WTC11 (cell line): ENCODE measurements at regions not wholly inside any gene's neighbourhood (a gene's known extent, or its start where the extent isn't known, plus 50 kb on each side); places are given as distances from the start of the nearest gene placed in this dataset.

ENCODE experiments used
- ATAC-seq: fragments of 200-7000 bp; cut with Tn5 transposase; 2 replicates; pipeline ENCODE4 v1.10.0; 2021; ENCODE audit warnings: mild to moderate bottlenecking, moderate library complexity
- CTCF ChIA-PET: fragments of 300-600 bp; sonication (Branson Sonifier 250); formaldehyde crosslinking; loops from one replicate; lab custom pipeline; 2021; ENCODE audit warnings: antibody characterized with exemption; lab: Charles Lee
- POLR2A ChIA-PET: fragments of 350-600 bp; sonication (Branson Sonifier 250); formaldehyde crosslinking; loops from one replicate; lab custom pipeline; 2021; ENCODE audit warnings: antibody characterized with exemption; lab: Charles Lee
- DNase-seq: peaks from one replicate; pipeline ENCODE4 v3.0.0; 2021; ENCODE audit warnings: low spot score
- H3K27ac Mint-ChIP-seq: 2 replicates; pipeline ENCODE4 v1.8.0; 2021; ENCODE audit warnings: mixed read lengths
- H3K27me3 Mint-ChIP-seq: 2 replicates; pipeline ENCODE4 v1.8.0; 2021; ENCODE audit warnings: low read depth, mild to moderate bottlenecking, moderate library complexity, mixed read lengths
- H3K36me3 Mint-ChIP-seq: 2 replicates; pipeline ENCODE4 v1.8.0; 2021; ENCODE audit warnings: mixed read lengths
- H3K4me1 Mint-ChIP-seq: 2 replicates; pipeline ENCODE4 v1.8.0; 2022; ENCODE audit warnings: mixed read lengths
- H3K4me3 Mint-ChIP-seq: 2 replicates; pipeline ENCODE4 v1.8.0; 2021; ENCODE audit warnings: mild to moderate bottlenecking, moderate library complexity, mixed read lengths
- H3K9me3 Mint-ChIP-seq: 2 replicates; pipeline ENCODE4 v1.8.0; 2021; ENCODE audit warnings: mixed read lengths
- CREB1 ChIP-seq: sonication (generic); formaldehyde crosslinking; IDR thresholded peaks from 2 replicates; pipeline ENCODE4 v1.8.0; 2023; ENCODE audit warnings: mild to moderate bottlenecking, missing genetic modification reagents
- CREM ChIP-seq: sonication (generic); formaldehyde crosslinking; IDR thresholded peaks from 2 replicates; pipeline ENCODE4 v1.8.1; 2022; ENCODE audit warnings: mild to moderate bottlenecking, missing genetic modification reagents, moderate library complexity
- EMX1 ChIP-seq: fragments of 250-450 bp; sonication (Bioruptor Pico); IDR thresholded peaks from 2 replicates; pipeline ENCODE4 v1.8.0; 2021; ENCODE audit warnings: mild to moderate bottlenecking
- GTF2I ChIP-seq: fragments of 250-450 bp; sonication (Bioruptor Pico); conservative IDR thresholded peaks from 2 replicates; pipeline ENCODE4 v1.4.0; 2021; ENCODE audit warnings: mild to moderate bottlenecking
- HMGA2 ChIP-seq: fragments of 250-450 bp; sonication (Bioruptor Pico); IDR thresholded peaks from 2 replicates; pipeline ENCODE4 v1.4.0; 2021; ENCODE audit warnings: mild to moderate bottlenecking, moderate library complexity
- IRF2 ChIP-seq: sonication (generic); formaldehyde crosslinking; IDR thresholded peaks from 2 replicates; pipeline ENCODE4 v1.8.0; 2022; ENCODE audit warnings: low read depth, missing genetic modification reagents, borderline replicate concordance
- KAT7 ChIP-seq: sonication (generic); formaldehyde crosslinking; IDR thresholded peaks from 2 replicates; pipeline ENCODE4 v1.8.1; 2023; ENCODE audit warnings: missing genetic modification reagents, mild to moderate bottlenecking, borderline replicate concordance
- RORB ChIP-seq: fragments of 250-450 bp; sonication (Bioruptor Pico); IDR thresholded peaks from 2 replicates; pipeline ENCODE4 v1.9.0; 2021; ENCODE audit warnings: mild to moderate bottlenecking
- TEAD4 ChIP-seq: sonication (generic); formaldehyde crosslinking; IDR thresholded peaks from 2 replicates; pipeline ENCODE4 v1.8.0; 2022; ENCODE audit warnings: mild to moderate bottlenecking, missing genetic modification reagents
- ZNF232 ChIP-seq: sonication (generic); formaldehyde crosslinking; IDR thresholded peaks from 2 replicates; pipeline ENCODE4 v1.8.0; 2022; ENCODE audit warnings: mild to moderate bottlenecking, missing genetic modification reagents
- ZNF263 ChIP-seq: sonication (generic); formaldehyde crosslinking; IDR thresholded peaks from 2 replicates; pipeline ENCODE4 v1.8.1; 2022; ENCODE audit warnings: low read depth, mild to moderate bottlenecking, moderate library complexity, missing genetic modification reagents
- TF ChIP-seq, protein P1 (sequence below): fragments of 250-450 bp; sonication (Bioruptor Pico); IDR thresholded peaks from 2 replicates; pipeline ENCODE4 v2.1.2; 2022; ENCODE audit warnings: mild to moderate bottlenecking, moderate library complexity
- TF ChIP-seq, protein P2 (sequence below): fragments of 250-450 bp; sonication (Bioruptor Pico); IDR thresholded peaks from 2 replicates; pipeline ENCODE4 v1.9.0; 2021; ENCODE audit warnings: moderate library complexity, mild to moderate bottlenecking, inconsistent platforms, borderline replicate concordance
- TF ChIP-seq, protein P3 (sequence below): sonication (generic); formaldehyde crosslinking; IDR thresholded peaks from 2 replicates; pipeline ENCODE4 v1.8.1; 2023; ENCODE audit warnings: mild to moderate bottlenecking, missing genetic modification reagents, moderate library complexity
- TF ChIP-seq, protein P4 (sequence below): fragments of 250-450 bp; sonication (Bioruptor Pico); conservative IDR thresholded peaks from 2 replicates; pipeline ENCODE4 v1.9.0; 2021; ENCODE audit warnings: mild to moderate bottlenecking
- TF ChIP-seq, protein P5 (sequence below): fragments of 250-450 bp; sonication (Bioruptor Pico); IDR thresholded peaks from 2 replicates; pipeline ENCODE4 v1.9.0; 2021; ENCODE audit warnings: mild to moderate bottlenecking, borderline replicate concordance
- TF ChIP-seq, protein P6 (sequence below): sonication (generic); formaldehyde crosslinking; IDR thresholded peaks from 2 replicates; pipeline ENCODE4 v1.8.0; 2023; ENCODE audit warnings: mild to moderate bottlenecking, missing genetic modification reagents

DNA sequence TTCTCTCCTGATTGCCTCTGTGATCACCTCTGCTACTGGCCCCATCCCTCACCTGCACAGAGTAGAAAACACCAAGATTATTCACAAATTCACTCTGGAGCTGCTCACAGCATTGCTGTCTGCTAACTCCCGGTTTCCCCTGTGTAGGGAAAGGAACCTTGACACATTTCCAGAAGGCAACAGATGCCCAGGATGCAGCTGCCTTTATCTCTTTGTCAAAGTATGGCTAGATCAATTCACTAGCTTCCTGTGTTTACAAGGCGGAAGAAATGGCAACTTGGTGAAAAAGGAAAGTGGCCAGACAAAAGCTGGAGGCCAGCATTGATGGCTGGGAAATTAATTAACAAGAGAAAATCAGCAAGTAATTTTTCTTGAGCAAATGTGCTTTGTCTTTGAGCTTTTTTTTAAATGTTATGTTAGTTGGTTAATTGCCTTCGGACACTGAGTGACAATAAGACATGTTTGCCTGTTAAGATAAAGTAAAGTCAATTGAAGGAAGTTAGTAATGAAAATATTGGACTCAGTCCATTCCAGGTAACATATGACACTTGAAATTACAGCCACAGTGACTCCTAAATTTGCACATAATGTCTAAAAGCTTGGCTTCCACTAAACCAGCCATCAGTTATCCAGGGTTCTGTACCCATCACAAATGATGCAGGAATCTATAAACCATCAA is 394.6 kb upstream of the IL12A start:
- TF ChIP-seq, protein P1, sequence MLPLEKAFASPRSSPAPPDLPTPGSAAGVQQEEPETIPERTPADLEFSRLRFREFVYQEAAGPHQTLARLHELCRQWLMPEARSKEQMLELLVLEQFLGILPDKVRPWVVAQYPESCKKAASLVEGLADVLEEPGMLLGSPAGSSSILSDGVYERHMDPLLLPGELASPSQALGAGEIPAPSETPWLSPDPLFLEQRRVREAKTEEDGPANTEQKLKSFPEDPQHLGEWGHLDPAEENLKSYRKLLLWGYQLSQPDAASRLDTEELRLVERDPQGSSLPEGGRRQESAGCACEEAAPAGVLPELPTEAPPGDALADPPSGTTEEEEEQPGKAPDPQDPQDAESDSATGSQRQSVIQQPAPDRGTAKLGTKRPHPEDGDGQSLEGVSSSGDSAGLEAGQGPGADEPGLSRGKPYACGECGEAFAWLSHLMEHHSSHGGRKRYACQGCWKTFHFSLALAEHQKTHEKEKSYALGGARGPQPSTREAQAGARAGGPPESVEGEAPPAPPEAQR (CRISPR knock-in tag): no peak
- no peak for TF ChIP-seq GTF2I (CRISPR knock-in tag)
- TF ChIP-seq, protein P2, sequence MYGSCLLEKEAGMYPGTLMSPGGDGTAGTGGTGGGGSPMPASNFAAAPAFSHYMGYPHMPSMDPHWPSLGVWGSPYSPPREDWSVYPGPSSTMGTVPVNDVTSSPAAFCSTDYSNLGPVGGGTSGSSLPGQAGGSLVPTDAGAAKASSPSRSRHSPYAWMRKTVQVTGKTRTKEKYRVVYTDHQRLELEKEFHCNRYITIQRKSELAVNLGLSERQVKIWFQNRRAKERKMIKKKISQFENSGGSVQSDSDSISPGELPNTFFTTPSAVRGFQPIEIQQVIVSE (CRISPR knock-in tag): no peak
- Mint-ChIP-seq H3K4me1 (peaks cover 11% of the 10 kb centered on the region), H3K27ac (no peak overlapping the region), H3K27me3 (no peaks in the 10 kb centered on the region; the same call in 1 of the 2 replicates), H3K4me3 (no peak overlapping the region), H3K36me3 (no peaks in the 10 kb centered on the region), H3K9me3 (peaks cover 5% of the 10 kb centered on the region; the same call in 1 of the 2 replicates)
- ATAC-seq: peak; percentile 26; the same call in 1 of the 2 replicates
- no peak for DNase-seq
- ChIA-PET POLR2A (interaction anchor here (0.5 kb wide), 1 partner anchor 936 kb away, joined by 6 read pairs; no protein-coding TSS in a partner anchor), CTCF (interaction anchor here (1.1 to 1.7 kb wide), 3 partner anchors 272 to 334 kb away, joined by 3 to 5 read pairs (median 3); no protein-coding TSS in a partner anchor)

DNA sequence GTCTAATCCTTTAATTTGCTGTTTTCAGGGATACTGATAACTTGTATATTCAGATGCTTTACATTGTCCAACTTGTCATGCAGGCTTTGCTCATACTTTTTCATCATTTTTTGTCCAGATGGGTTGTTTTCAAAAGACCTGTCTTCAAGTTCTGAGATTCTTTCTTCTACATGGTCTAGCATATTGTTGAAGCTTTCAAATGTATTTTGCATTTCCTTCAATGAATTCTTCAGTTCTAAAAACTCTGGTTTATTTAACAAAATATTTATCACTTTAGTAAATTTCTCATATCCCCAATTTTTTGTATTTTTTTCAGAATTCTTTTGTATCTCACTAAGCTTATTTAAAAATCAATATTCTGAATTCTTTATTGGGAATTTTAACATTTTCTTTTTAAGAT is 388.3 kb upstream of the IL12A start:
- POLR2A ChIA-PET: no interaction called here
- H3K9me3 Mint-ChIP-seq: peaks cover 16% of the 10 kb centered on the region
- no peak overlapping the region for H3K4me3 Mint-ChIP-seq
- no peak for ATAC-seq
- CTCF ChIA-PET: no interaction called here
- no peak for DNase-seq
- H3K27ac Mint-ChIP-seq: no peak overlapping the region
- H3K27me3 Mint-ChIP-seq: no peaks in the 10 kb centered on the region
- H3K4me1 Mint-ChIP-seq: no peaks in the 10 kb centered on the region
- H3K36me3 Mint-ChIP-seq: peaks cover 4% of the 10 kb centered on the region; the same call in 1 of the 2 replicates
- TF ChIP-seq CREB1 (no peak), HMGA2 (CRISPR knock-in tag) (peak; percentile 4; the same call in 1 of the 2 replicates)
- TF ChIP-seq, protein P3, sequence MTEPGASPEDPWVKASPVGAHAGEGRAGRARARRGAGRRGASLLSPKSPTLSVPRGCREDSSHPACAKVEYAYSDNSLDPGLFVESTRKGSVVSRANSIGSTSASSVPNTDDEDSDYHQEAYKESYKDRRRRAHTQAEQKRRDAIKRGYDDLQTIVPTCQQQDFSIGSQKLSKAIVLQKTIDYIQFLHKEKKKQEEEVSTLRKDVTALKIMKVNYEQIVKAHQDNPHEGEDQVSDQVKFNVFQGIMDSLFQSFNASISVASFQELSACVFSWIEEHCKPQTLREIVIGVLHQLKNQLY (CRISPR knock-in tag): no peak

DNA sequence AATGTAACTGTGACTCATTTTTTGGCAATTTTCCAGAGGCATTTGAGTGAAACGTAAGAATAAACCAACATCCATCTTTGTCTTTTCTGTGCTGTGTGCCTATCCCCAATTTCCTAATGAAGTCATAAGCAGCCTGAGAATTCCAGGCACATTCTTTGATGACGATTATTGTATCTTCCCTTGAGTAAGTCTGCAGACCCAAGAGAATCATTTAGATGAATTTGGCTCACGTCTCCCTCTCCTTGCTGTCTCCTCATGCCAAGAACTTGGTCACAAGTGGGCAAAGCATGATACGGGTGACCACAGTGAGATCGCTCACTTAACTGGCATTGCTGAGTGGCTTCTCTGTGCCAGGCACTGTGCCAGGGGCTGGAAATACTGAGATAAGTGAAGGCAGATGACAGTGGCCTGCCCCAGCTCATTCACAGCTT is 384.5 kb upstream of the IL12A start:
- Mint-ChIP-seq H3K27ac (no peak overlapping the region), H3K4me1 (no peaks in the 10 kb centered on the region), H3K36me3 (peaks cover 4% of the 10 kb centered on the region; the same call in 1 of the 2 replicates), H3K4me3 (no peak overlapping the region), H3K27me3 (no peaks in the 10 kb centered on the region), H3K9me3 (peaks cover 16% of the 10 kb centered on the region)
- CTCF ChIA-PET: interaction anchor here (0.6 to 1.2 kb wide), 2 partner anchors 201 to 368 kb away, joined by 3 to 4 read pairs; no protein-coding TSS in a partner anchor
- ATAC-seq: no peak
- no peak for DNase-seq
- POLR2A ChIA-PET: no interaction called here
- TF ChIP-seq GTF2I (CRISPR knock-in tag) (no peak), ZNF232 (no peak), TEAD4 (CRISPR knock-in tag) (no peak), ZNF263 (CRISPR knock-in tag) (no peak), CREM (CRISPR knock-in tag) (no peak), RORB (CRISPR knock-in tag) (no peak), IRF2 (CRISPR knock-in tag) (no peak), KAT7 (no peak), EMX1 (CRISPR knock-in tag) (no peak)
- TF ChIP-seq, protein P2 (CRISPR knock-in tag): no peak
- TF ChIP-seq, protein P4, sequence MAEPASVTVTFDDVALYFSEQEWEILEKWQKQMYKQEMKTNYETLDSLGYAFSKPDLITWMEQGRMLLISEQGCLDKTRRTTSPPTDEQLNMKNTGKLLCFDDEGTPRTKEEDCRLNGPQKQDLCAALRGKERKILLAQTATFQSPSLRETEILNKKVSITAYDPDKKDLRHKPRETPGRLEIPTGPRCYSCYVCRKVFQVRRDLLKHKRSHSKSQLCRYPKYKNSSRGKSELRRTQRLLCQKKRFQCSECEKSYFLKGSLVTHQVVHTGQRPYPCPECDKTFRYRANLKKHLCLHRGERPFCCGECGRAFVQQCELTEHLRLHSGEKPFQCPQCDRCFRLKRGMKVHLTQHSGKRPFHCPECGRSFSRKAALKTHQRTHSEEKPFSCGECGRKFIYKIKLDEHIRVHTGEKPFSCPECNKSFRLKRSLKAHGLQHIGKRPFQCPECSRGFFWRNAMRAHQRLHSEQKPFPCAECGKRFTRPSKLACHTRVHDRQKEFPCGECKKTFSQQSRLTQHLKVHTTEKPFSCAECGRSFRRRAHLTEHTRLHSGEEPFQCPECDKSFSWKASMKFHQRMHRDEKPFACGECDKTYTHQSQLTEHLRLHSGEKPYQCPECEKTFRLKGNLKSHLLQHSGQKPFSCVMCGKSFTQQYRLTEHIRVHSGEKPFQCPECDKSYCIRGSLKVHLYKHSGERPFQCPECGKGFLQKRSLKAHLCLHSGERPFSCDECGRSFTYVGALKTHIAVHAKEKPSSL (CRISPR knock-in tag): no peak
- TF ChIP-seq, protein P5, sequence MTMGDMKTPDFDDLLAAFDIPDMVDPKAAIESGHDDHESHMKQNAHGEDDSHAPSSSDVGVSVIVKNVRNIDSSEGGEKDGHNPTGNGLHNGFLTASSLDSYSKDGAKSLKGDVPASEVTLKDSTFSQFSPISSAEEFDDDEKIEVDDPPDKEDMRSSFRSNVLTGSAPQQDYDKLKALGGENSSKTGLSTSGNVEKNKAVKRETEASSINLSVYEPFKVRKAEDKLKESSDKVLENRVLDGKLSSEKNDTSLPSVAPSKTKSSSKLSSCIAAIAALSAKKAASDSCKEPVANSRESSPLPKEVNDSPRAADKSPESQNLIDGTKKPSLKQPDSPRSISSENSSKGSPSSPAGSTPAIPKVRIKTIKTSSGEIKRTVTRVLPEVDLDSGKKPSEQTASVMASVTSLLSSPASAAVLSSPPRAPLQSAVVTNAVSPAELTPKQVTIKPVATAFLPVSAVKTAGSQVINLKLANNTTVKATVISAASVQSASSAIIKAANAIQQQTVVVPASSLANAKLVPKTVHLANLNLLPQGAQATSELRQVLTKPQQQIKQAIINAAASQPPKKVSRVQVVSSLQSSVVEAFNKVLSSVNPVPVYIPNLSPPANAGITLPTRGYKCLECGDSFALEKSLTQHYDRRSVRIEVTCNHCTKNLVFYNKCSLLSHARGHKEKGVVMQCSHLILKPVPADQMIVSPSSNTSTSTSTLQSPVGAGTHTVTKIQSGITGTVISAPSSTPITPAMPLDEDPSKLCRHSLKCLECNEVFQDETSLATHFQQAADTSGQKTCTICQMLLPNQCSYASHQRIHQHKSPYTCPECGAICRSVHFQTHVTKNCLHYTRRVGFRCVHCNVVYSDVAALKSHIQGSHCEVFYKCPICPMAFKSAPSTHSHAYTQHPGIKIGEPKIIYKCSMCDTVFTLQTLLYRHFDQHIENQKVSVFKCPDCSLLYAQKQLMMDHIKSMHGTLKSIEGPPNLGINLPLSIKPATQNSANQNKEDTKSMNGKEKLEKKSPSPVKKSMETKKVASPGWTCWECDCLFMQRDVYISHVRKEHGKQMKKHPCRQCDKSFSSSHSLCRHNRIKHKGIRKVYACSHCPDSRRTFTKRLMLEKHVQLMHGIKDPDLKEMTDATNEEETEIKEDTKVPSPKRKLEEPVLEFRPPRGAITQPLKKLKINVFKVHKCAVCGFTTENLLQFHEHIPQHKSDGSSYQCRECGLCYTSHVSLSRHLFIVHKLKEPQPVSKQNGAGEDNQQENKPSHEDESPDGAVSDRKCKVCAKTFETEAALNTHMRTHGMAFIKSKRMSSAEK (CRISPR knock-in tag): no peak
- TF ChIP-seq, protein P6, sequence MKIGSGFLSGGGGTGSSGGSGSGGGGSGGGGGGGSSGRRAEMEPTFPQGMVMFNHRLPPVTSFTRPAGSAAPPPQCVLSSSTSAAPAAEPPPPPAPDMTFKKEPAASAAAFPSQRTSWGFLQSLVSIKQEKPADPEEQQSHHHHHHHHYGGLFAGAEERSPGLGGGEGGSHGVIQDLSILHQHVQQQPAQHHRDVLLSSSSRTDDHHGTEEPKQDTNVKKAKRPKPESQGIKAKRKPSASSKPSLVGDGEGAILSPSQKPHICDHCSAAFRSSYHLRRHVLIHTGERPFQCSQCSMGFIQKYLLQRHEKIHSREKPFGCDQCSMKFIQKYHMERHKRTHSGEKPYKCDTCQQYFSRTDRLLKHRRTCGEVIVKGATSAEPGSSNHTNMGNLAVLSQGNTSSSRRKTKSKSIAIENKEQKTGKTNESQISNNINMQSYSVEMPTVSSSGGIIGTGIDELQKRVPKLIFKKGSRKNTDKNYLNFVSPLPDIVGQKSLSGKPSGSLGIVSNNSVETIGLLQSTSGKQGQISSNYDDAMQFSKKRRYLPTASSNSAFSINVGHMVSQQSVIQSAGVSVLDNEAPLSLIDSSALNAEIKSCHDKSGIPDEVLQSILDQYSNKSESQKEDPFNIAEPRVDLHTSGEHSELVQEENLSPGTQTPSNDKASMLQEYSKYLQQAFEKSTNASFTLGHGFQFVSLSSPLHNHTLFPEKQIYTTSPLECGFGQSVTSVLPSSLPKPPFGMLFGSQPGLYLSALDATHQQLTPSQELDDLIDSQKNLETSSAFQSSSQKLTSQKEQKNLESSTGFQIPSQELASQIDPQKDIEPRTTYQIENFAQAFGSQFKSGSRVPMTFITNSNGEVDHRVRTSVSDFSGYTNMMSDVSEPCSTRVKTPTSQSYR (CRISPR knock-in tag): no peak
